DMS 273 treated with DMSO at 0.1 percent for 48 hours (cell line): ENCODE measurements at regions not wholly inside any gene's neighbourhood (a gene's known extent, or its start where the extent isn't known, plus 50 kb on each side); places are given as distances from the start of the nearest gene placed in this dataset.
"Not testable (repeated sequence)": the region's sequence is repeated elsewhere in the genome, so short reads cannot be mapped to it uniquely, and the experiment has no call there.

Experiments
- DNase-seq: peaks from one replicate; lab custom pipeline; 2025; lab: John Stamatoyannopoulos, UW

GRCh38 chr1:121519042-121519755, 334.4 kb downstream of the SRGAP2C start:
- peak; percentile 69 for DNase-seq

DNA sequence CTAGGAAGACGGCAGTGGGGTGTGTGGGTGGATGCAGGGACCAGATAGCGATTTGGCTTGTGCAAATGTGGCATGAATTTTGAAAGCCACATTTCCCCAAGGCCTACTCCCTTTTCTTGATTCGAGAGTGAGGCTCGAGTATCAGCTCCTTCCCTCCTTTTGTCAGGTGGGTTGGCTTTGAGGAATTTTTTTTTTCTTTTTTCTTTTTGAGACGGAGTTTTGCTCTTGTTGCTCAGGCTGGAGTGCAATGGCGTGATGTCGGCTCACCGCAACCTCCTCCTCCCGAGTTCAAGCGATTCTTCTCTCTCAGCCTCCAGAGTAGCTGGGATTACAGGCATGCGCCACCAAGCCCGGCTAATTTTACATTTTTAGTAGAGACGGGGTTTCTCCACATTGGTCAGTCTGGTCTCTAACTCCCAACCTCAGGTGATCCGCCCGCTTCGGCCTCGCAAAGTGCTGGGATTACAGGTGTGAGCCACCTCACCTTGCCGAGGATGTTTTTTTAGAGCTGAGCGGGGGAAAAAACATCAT, 335.0 kb downstream of the SRGAP2C start:
- DNase-seq: not testable (repeated sequence)

DNA sequence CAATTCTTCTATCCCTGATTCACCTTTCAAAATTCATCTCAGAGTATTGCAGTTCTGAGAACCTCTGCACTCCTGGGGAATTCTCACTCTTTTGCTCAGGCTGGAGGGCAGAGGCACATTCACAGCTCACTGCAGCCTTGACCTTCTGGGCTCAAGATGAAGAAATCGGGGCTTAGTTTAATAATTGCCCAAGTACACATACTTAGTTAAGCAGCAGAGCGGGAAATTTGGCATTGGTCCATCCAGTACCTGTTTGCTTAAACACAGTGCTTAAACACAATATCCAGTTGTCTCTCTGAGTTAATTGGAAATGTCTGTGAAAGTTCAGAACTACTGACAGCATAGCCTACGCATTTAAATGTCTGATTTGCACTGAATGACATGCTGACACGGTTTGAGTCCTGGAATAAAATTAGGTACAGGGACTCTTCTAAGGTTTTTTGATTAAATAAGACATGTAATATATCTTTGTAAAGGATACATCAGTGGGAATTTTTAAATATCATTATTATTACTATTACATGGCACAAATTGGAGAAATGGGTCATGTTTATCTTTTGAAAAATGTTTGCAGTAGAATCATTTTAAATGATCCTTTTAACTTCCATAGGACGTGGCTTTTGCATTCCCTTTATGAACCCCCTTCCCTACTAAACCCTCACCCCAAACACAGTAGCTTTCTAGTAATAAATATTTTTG, 337.4 kb downstream of the SRGAP2C start:
- no peak for DNase-seq

GRCh38 chr1:121523112-121523511, 338.3 kb downstream of the SRGAP2C start:
- not testable (repeated sequence) for DNase-seq

DNA sequence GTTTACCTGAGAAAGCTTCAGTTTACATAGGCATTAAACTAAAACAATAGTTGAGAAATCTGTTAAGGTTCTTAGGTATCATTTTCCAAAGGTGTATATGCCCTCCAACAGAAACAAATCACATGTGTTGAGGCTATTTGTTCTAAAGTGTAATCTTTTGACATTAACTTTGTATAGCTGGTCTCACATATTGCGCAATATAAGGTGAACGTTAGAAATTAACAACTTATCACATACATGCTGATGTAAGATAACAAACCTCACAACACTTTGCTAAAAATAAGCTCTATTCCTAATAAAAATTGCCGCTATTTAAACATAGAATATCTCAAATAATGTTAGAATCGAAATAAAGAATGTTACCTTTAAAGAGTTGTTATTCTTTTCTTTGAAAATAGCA, 340.6 kb downstream of the SRGAP2C start:
- no peak for DNase-seq

- not testable (repeated sequence) for DNase-seq
Observed at GRCh38 chr1:121528958-121529357, 344.2 kb downstream of the SRGAP2C start.

DNA sequence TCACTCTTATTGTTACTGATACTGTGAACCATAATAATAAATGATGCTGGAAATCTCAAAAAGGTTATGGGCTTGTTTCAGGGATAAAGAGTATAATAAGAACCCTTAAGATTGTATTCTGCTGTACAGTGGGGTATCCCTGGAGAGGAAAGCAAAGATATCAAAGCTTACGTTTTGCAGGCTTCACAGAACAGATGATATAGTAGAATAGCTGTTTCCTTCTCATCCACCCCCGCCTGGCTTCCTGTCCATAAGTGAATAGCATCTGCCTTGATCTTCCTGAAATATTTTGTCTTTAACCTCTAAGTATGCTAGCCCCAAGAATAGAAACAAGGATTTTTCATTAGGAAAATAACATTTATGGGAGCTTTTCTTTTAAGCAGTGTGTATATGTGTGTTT, 345.3 kb downstream of the SRGAP2C start:
- DNase-seq: not testable (repeated sequence)

DNA sequence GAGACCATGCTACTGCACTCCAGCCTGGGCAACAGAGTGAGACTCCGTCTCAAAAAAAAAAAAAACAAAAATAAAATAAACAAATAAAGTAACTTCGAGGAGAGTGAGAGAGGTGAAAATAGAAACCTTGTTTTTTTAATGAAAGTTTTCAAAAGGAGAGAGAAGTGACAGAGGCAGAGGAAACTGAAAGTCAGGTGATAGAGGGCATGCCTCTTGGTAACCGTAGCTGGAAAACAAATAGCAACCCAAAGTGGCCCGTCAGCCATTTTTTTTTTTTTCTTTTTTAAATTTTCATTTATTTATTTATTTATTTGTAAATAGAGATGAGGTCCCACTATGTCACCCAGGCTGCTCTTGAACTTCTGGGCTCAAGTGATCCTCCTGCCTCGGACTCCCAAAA, 347.0 kb downstream of the SRGAP2C start:
- DNase-seq: not testable (repeated sequence)

DNA sequence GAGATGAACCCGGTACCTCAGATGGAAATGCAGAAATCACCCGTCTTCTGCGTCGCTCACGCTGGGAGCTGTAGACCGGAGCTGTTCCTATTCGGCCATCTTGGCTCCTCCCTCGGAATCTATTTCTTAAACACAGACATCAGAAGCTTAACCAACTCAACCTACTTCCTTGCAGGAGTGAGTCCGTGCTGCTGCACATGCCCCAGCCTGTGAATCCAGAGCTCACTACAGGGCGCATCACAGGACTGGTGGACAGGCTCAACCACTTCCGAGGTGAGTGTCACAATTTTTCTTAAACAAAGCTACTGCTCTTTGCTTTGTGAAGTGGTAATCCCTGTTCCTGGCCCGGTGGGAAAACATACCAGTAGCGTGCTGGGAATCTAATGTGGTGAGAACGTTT, 353.4 kb downstream of the SRGAP2C start:
- DNase-seq: not testable (repeated sequence)

DNA sequence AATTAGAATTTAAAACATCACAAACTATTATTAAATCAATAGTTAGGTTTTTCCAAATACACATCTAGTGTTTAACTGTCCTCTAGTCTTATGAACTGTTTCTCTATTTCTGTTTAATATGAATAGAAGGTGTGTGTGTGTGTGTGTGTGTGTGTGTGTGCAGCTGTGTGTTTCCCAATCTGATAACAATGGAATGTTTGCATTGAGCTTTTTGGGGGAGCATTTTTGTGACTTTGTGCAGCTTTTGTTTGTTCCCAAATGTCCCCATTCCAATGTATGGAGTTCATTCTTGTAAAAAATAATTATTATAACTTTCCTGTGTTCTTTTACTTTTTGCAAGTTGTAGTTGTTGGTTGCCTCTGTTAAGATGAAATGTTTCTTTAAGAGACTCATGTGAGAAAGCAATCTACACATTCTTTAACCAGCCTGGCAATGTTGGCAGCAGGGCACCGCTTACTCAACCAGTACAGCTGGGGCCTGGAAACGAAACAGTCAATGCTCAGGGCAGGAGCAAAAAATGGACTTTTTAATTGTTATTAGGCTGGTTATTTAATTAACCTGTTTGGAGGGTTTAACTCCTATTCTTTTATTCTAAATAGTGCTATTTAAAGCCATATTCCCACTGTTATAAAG, 354.3 kb downstream of the SRGAP2C start:
- DNase-seq: no peak

GRCh38 chr1:121543988-121544387, 359.2 kb downstream of the SRGAP2C start:
- not testable (repeated sequence) for DNase-seq

- no peak for DNase-seq
Observed at GRCh38 chr1:121544500-121544899, 359.7 kb downstream of the SRGAP2C start.

- not testable (repeated sequence) for DNase-seq
Observed at GRCh38 chr1:121545899-121546298, 361.1 kb downstream of the SRGAP2C start.

DNA sequence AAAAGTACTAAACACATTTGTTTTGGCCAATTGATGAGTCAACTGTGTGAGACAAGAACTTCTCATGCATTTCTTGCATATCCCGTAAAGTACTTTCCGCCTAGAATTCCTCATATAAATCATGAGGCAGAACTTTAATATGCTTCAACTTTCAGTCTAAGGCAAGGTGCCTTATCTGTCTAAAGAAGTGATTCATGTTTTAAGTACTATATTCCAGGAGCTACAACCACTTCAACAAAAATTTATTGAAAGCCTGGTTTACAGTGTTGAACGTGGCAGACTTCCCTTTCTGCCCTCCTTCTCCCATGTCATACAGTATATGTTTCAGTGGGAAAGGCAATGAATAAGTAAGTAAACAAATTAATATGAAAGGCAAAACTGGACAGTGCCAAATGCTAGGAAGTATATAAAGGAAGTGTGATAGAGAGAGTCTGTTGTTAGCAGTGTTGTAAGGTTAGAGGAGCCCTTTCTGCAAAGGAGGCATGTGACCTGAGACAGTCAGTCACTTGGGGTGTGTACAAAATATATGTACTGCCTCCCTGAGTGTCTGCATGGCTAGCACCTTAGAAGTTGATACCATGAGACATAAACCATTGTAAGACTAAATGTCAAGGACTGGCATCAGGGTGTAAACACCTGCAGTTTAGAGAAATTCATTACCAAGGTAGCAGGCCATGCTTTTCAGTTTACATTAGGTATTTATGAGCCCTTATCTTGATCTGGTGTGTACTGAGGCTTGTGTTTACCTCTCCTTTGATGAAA, 362.2 kb downstream of the SRGAP2C start:
- DNase-seq: no peak

- DNase-seq: not testable (repeated sequence)
Observed at GRCh38 chr1:121547726-121548125, 363.0 kb downstream of the SRGAP2C start.

DNA sequence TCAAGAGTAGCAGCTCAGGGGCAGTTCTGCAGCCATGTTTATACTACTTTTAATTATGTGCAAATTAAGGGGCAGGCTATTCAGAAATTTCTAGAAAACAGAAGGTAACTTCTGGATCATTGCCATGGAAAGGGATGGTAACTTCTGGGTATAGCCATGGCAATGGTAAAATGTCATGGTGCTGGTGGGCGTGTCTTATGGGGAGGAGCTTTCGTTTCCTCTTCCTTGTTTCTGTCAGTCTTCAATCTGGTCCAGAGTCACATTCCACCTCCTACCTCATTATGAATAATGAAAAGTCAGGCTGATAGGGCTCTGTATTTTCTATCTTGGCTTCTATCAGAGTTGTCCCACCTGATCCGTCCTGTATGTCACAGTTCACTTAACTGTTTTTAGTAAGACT, 366.0 kb downstream of the SRGAP2C start:
- DNase-seq: not testable (repeated sequence)

- DNase-seq: not testable (repeated sequence)
Observed at GRCh38 chr1:121551491-121551890, 366.7 kb downstream of the SRGAP2C start.

DNA sequence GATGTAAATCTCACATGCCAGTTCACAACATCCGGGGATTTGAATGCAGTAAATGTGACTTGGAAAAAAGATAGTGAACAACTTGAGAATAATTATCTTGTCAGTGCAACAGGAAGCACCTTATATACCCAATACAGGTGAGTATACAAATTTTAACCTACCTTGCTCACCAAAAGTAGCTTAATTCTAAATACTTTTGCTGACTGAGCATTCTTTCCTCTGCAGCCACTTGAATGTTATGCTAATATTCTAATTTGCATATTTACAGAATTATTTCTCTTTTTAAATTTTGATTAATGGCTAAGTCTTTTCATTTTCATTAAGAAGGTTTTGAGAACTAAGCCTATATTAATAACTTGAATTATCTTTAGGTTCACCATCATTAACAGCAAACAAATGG, 371.8 kb downstream of the SRGAP2C start:
- DNase-seq: not testable (repeated sequence)

- not testable (repeated sequence) for DNase-seq
Observed at GRCh38 chr1:121558034-121558433, 373.3 kb downstream of the SRGAP2C start.

DNA sequence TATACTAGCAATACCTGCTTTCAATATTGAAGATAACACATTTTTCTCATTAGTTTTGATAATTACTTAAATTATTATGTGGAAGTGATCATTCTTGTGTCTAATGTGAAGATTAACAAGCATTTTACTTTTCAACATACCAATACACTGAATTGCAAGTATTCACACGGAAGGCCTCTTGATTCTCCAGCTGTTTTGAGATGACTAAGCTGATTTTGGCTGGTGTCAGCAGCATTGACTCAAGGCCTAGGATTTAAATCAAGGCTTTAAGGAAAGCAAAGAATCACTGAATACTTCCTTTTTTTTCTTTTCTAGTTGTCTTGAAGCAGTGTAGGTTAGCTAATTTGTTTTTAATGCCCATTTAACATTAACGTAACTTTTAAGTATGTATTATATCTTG, 373.7 kb downstream of the SRGAP2C start:
- DNase-seq: no peak

DNA sequence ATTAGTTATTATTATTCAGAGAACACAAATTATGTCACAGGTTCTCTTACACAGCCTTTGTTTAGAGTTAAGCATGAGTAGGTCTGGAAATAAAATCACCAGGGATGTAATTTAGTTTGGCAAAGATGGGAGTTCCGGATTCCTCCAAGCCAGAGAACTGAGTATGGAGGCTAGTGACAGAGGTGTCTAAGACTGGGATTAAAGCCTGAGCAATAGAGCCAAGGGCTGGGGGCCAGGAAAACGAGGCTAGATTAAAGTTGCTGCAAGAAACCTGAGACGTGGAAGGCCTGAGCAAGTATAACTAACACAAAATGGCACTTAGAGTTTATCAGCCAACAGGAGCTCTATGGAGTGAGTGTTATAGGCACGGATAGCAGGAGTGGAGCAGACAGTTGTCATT, 381.6 kb downstream of the SRGAP2C start:
- no peak for DNase-seq

DNA sequence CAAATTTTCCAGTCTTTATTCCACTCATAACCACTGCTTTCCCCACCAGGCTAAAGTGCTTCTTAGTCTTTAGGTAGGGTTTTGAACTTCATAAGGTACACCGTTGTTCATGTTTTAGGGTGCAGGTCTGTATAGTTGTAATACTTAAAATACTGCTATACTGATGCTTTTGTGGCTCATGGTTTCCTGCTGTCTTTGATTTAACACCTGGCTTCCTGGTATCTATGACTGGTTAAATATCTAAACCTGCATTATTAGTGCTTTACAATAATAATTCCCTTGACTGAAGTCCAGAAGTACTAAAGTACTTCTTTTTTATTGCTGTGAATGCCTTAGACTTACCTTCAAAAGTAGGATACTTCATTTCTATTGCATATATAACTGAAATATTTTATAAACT, 384.7 kb downstream of the SRGAP2C start:
- DNase-seq: no peak
